ENCODE measurements at regions not wholly inside any gene's neighbourhood (a gene's known extent, or its start where the extent isn't known, plus 50 kb on each side); places are given as distances from the start of the nearest gene placed in this dataset.
"Not testable (repeated sequence)": the region's sequence is repeated elsewhere in the genome, so short reads cannot be mapped to it uniquely, and the experiment has no call there.

GRCh38 chr6:113248532-113248931 is 608.6 kb upstream of the MARCKS start:
- no peak for DNase-seq

- DNase-seq: not testable (repeated sequence)
These were observed 603.0 kb upstream of the MARCKS start for GRCh38 chr6:113254194-113254593.

GRCh38 chr6:113258771-113259170 is 598.4 kb upstream of the MARCKS start:
- no peak for DNase-seq

- peak; percentile 39 for DNase-seq
These were observed 585.7 kb upstream of the MARCKS start for GRCh38 chr6:113271437-113271836.

GRCh38 chr6:113276601-113277000 is 580.5 kb upstream of the MARCKS start:
- no peak for DNase-seq

- no peak for DNase-seq
These were observed 580.0 kb upstream of the MARCKS start for GRCh38 chr6:113277111-113277510.

- DNase-seq: peak; percentile 72
These were observed 576.1 kb upstream of the MARCKS start for GRCh38 chr6:113281014-113281413.

- peak; percentile 25 for DNase-seq
These were observed 575.7 kb upstream of the MARCKS start for GRCh38 chr6:113281431-113281830.

GRCh38 chr6:113287396-113287795 is 569.7 kb upstream of the MARCKS start:
- DNase-seq: no peak

GRCh38 chr6:113288409-113288808 is 568.7 kb upstream of the MARCKS start:
- no peak for DNase-seq

GRCh38 chr6:113289166-113289565 is 568.0 kb upstream of the MARCKS start:
- DNase-seq: no peak

GRCh38 chr6:113290684-113291083 is 566.5 kb upstream of the MARCKS start:
- no peak for DNase-seq

GRCh38 chr6:113291751-113292445 is 565.2 kb upstream of the MARCKS start:
- DNase-seq: peak; percentile 53

GRCh38 chr6:113292646-113293422 is 564.3 kb upstream of the MARCKS start:
- DNase-seq: peak; percentile 55

GRCh38 chr6:113293423-113293740 is 563.8 kb upstream of the MARCKS start:
- no peak for DNase-seq

- DNase-seq: peak; percentile 38
These were observed 557.6 kb upstream of the MARCKS start for GRCh38 chr6:113299531-113299930.

- DNase-seq: peak; percentile 23
These were observed 555.5 kb upstream of the MARCKS start for GRCh38 chr6:113301651-113302050.

- DNase-seq: peak; percentile 49
These were observed 553.0 kb upstream of the MARCKS start for GRCh38 chr6:113304116-113304515.

GRCh38 chr6:113306552-113307145 is 550.5 kb upstream of the MARCKS start:
- DNase-seq: no peak

GRCh38 chr6:113308266-113308665 is 548.9 kb upstream of the MARCKS start:
- DNase-seq: no peak

GRCh38 chr6:113313841-113314240 is 543.3 kb upstream of the MARCKS start:
- no peak for DNase-seq

- DNase-seq: peak; percentile 45
These were observed 542.0 kb upstream of the MARCKS start for GRCh38 chr6:113315165-113315564.

- no peak for DNase-seq
These were observed 541.3 kb upstream of the MARCKS start for GRCh38 chr6:113315879-113316278.

- DNase-seq: no peak
These were observed 539.7 kb upstream of the MARCKS start for GRCh38 chr6:113317442-113317841.

All from fibroblast of skin of abdomen (primary cell).